ENCODE measurements at regions not wholly inside any gene's neighbourhood (a gene's known extent, or its start where the extent isn't known, plus 50 kb on each side); places are given as distances from the start of the nearest gene placed in this dataset.

- no peak for DNase-seq
Observed at GRCh38 chr3:74506246-74506645, 108.2 kb downstream of the CNTN3 start.

- DNase-seq, result no peak
Observed at GRCh38 chr3:74501007-74501406, 113.5 kb downstream of the CNTN3 start.

- no peak for DNase-seq
Observed at GRCh38 chr3:74500257-74500656, 114.2 kb downstream of the CNTN3 start.

GRCh38 chr3:74491874-74492273 lies 122.6 kb downstream of the CNTN3 start:
- no peak for DNase-seq

DNA sequence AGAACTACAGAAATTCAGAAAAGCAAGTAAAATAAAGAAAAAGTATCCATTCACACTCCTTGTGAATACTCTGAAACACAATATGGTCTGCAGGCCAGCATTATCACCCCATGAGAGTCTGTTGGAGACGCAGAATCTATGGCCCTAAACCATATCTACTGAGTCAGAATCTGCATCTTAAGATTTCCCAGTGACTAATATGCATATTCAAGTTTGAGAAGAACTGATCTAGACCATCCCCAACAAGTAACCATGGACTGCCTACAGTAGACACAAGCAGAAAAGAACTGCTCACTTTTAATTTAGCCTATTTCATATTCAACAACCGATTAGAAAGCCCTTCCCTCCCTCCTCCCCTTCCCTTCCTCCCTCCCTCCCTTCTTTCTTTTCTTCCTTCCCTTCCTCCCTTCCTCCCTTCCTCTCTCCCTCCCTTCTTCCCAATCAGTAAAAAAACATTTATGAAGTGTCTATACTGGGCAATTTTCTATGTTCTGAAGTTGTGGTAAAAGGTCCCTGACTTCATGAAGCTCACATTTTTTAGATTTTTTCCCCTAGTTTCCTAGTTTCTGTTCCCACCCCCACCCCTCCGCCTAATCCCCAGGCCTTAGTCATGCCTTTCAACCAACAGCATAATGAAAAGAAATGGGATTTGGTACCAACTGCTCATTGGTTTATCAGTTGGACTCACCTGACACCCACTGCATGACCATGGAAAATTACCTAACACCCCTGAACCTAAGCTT lies 125.2 kb downstream of the CNTN3 start:
- no peak for DNase-seq

DNA sequence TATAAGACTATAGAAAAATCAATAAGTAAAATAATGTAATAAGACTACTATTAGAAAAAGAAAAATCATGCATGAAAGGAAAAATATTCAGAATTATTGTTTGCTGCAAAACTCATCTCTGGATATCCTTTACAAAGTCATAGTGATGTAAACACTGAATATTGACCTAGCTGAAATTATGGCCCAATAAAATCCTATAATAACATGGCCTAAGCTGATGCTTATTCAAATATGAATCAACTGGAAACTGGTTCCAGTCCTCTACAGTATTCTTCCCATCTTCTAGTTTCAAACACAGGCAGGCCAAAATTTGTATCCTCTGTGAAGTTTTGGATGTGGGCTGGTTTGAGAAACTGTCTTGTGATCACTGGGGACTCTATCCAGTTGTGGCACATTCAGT lies 134.5 kb downstream of the CNTN3 start:
- no peak for DNase-seq

- DNase-seq, result no peak
Observed at GRCh38 chr3:74470313-74470712, 144.1 kb downstream of the CNTN3 start.

DNA sequence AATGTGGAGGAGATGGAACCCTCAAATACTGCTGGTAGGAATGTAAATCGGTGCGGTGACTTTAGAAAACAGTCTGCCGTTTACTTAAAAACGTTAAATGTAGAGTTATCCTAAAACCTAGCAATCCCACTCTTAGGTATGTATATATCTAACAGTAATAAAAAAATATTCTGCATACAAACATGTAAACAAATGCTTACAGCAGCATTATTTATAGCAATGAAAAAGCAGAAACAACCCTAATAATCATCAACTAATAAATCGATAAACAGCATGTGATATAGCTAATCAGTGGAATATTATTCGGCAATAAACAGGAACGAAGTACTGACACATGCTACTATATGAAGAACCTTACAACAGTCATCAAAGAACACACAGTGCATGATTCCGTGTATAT lies 144.7 kb downstream of the CNTN3 start:
- no peak for DNase-seq

DNA sequence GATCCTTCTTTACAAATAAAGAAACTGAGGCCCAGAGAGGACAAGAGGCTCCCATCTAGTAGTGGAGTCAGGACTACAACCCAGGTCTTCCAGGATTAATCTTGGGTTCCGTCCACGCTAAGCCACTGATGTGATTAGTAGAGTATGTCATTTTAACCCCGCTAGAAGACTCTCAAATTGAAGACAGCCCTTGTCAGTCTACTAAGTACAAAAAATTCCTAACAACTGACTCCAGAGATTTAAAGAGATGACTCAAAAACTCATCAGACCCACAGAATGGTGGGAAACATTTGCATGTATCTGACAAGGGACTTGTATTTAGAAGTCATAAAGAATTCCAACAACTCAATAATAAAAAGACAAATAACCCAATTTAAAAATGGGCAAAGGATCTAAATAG lies 145.3 kb downstream of the CNTN3 start:
- DNase-seq, result no peak

DNA sequence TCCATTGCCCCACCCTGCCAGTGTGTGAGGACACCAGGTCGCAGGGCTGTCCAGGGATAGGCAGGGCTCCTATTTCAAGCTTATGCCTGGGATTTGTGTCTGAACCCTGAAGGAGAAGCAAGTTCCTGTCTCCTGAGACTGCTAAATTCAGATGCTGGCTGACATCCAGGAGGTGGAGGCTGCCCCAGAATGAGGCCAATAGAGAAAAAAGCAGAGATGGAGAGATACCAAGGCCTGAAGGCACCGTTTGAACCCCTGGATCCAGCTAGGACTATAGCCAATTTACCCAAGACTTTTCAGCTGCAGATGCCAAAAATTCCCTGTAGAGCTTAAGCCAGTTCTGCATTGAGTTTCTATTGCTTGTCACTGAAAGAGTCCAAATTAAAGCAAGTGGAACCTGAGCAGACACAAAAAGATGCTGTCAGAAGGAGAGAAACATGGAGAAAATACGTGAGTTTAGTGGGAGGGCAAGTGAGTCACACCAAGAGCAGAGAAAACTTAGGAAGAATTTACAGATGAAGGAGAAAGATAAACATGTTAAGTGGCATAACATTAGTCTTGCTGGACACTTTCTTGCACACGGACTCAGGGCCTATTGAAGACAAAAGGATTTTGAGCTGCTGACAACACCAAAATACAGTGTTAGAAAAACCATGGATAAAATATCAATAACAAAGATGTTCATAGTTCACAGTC lies 148.6 kb downstream of the CNTN3 start:
- DNase-seq, result no peak

DNA sequence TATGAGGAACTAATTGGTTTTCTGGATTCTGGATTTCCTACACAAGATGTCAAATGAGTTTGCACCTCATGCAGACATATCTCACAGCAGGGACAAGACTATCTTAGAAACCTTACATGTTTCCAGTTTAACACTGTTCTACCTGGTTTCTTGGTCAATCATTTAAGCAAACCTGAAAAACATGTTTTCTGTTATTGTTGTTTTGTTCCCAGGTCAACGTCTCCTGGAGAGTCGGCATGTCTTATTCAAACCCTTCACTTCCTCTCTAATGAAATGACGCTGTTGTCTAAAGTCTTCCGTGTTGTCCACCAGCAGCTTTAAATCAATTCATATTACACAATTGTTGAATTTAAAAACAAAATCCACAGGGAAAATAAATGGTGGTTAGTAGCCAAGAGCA lies 150.9 kb downstream of the CNTN3 start:
- DNase-seq, result no peak

DNA sequence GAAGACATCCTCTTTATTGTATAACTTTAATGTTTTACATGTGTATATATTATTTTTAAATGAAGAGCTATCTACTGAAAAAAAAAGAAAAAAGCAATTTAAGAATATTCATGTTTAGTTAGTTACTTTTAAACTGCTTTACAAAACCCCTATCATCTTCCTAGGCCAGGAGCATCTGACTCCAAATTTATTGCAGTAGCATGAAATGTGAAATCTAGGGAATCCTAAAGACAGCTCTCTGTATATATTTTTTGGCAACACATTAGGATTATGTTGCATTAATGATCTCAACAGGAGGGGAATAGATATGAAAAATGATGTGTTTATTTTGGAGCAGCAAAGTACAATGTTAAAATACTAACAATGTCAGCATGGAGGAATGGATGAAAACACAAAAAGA lies 158.3 kb downstream of the CNTN3 start:
- DNase-seq, result no peak

GRCh38 chr3:74447221-74447620 lies 167.2 kb downstream of the CNTN3 start:
- no peak for DNase-seq

DNA sequence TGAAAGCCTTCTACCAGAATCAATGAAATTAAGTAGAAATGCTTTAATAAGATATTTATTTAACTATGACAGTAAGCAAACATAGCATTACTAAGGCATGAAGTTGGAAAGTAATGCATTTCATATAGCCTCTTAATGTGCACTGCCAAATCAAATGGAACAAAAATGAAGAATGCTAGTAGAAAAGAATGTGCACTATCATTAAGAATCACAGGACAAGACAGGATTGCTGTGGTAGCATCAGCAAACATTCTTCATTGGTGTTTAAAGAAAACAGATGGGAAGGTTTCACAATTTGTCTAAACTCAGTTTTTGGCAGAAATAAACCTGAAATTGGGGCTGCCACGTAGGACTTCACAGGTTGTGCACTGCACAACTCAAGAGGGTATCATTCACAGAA lies 168.9 kb downstream of the CNTN3 start:
- no peak for DNase-seq

DNA sequence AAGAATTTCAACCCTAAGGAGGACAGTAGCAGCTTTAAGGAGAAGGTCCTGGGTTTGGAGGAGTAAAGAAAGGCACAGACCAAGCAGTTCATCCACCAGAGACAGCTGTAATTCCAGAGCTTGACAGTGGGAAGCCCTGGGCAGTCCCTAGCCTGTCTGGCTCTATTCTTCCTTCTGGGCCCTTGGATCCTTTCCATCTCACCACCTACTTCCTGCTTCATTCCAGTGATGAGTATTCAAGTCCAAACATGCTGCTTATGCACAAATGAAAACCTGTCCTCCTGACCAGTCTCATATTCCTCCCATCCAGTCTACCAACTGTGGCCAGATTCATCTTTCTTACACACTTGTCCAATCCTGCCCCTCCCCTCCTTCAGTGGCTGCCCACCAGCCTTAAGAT lies 171.4 kb downstream of the CNTN3 start:
- no peak for DNase-seq

DNA sequence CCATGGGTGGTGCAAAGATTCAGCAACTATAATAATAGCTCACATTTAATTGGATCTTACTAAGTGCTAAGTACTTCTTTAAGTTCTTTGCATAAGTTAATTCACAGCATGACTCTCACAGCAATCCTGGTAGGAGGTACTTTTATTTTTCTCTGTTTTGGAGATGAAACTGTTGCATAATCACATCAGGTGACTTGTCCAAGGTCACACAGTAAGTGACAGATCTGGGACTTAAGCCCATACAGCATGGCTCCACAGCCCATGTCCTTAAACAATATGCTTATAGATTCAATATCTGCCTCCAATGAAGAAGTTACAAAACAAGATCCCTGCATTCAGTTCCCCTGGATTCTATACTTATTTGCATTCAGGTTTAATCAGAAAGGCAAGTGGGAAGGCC lies 171.8 kb downstream of the CNTN3 start:
- DNase-seq, result no peak

GRCh38 chr3:74442068-74442467 lies 172.4 kb downstream of the CNTN3 start:
- DNase-seq, result no peak

DNA sequence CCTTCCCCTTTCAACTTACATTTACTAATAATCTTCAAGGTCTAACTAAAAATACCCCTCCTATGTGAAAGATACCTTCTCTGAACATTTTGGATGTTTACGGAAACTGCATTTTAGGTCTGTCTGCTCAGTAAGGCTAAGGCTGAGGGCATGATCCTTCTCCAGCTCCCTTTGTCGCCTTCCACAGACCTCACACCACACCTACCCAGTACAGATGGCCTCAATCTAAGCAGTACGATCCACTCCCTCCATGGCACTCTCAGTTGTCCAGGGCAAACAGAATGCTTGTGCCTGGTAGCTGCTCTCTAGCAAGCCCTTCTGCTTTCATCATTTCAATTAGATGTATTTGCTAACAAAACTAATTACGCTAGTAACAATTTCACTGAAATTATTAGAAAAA lies 178.3 kb downstream of the CNTN3 start:
- no peak for DNase-seq

- DNase-seq, result no peak
Observed at GRCh38 chr3:74435631-74436030, 178.8 kb downstream of the CNTN3 start.

GRCh38 chr3:74434406-74434805 lies 180.1 kb downstream of the CNTN3 start:
- DNase-seq, result no peak

DNA sequence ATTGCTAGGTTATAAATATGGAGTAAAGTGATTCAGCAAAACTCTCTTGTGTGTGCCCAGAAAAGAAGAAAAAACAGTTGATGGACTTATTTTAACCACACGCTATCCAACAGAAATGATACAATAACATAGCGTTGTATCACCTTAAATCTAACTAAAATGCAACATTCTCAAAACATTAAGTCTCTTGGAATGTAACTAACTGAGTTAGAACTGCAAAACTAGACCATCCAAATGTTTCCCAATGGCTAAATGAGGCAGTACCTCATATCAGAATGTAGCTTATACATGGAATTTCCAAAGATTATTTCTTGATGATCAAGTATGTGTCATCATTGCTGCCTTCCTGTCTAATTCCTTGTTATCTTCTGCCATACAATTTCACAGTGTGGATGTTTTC lies 187.9 kb downstream of the CNTN3 start:
- no peak for DNase-seq

- DNase-seq, result no peak
Observed at GRCh38 chr3:74423867-74424266, 190.6 kb downstream of the CNTN3 start.

GRCh38 chr3:74420538-74421124 lies 193.8 kb downstream of the CNTN3 start:
- no peak for DNase-seq

GRCh38 chr3:74415731-74416130 lies 198.7 kb downstream of the CNTN3 start:
- DNase-seq, result no peak

Measured in activated CD4-positive, alpha-beta T cell treated with anti-CD3 and anti-CD28 coated beads, Interleukin-2, amount 50 U/mL, for 16 hours (primary cell).